ENCODE measurements at regions not wholly inside any gene's neighbourhood (a gene's known extent, or its start where the extent isn't known, plus 50 kb on each side); places are given as distances from the start of the nearest gene placed in this dataset.

DNA sequence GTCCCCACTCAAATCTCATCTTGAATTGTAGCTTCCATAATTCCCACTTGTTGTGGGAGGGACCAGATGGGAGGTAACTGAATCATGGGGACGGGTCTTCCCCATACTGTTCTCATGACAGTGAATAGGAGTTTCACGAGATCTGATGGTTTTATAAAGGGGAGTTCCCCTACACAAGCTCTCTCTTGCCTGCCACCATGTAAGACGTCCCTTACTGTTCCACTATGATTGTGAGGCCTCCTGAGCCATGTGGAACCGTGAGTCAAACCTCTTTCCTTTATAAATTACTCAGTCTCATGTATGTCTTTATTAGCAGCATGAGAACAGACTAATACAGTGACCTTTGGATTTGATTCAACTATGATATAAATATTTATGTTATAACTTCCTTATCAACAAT is 78.0 kb downstream of the CYRIA start:
- no peak for TF ChIP-seq CTCF (conservative IDR thresholded peaks at IDR 0.05 in 1 of 2, IDR thresholded peaks at IDR 0.05 in 1 of 2; ENCODE audit: extremely low read depth in 1 of 2, insufficient read depth in 1 of 2, low read depth in 1 of 2, low read length in 2 of 2)
- TF ChIP-seq EZH2 (IDR thresholded peaks at IDR 0.05; ENCODE audit: borderline replicate concordance, low read length), result no peak
